Large intestine (tissue), 3 donors: ENCODE measurements at regions not wholly inside any gene's neighbourhood (a gene's known extent, or its start where the extent isn't known, plus 50 kb on each side); places are given as distances from the start of the nearest gene placed in this dataset.

Source experiments
- DNase-seq, 2 donors: peaks; one replicate each; pipeline versions ENCODE4 v3.0.0 to v3.0.0-alpha.2; 2013
- H3K27ac ChIP-seq: one replicate; pipeline ENCODE4 v1.5.1; 2013; ENCODE audit warnings: low read length
- H3K27me3 ChIP-seq: 2 replicates; pipeline ENCODE4 v1.6.1; 2013; ENCODE audit warnings: low read length; ENCODE audit not compliant: control insufficient read depth, insufficient read depth
- H3K36me3 ChIP-seq: 2 replicates; pipeline ENCODE4 v1.6.1; 2013; ENCODE audit warnings: low read length; ENCODE audit not compliant: control insufficient read depth, insufficient read depth
- H3K4me1 ChIP-seq: one replicate; pipeline ENCODE4 v1.6.1; 2013; ENCODE audit warnings: low read length; ENCODE audit not compliant: control insufficient read depth, insufficient read depth
- H3K4me3 ChIP-seq: one replicate; pipeline ENCODE4 v1.5.1; 2013; ENCODE audit warnings: low read length
- H3K9me3 ChIP-seq: one replicate; pipeline ENCODE4 v1.6.1; 2013; ENCODE audit warnings: mild to moderate bottlenecking, low read depth, low read length, moderate library complexity; ENCODE audit not compliant: control insufficient read depth
- WGBS: methylation state at CpG from one replicate; pipeline ENCODE4 v1.1.5; 2013; ENCODE audit warnings: low lambda C conversion rate; ENCODE audit not compliant: insufficient coverage; 5-methylcytosine and 5-hydroxymethylcytosine counted together

- Histone ChIP-seq H3K27ac (no peak overlapping the region), H3K36me3 (no peaks in the 10 kb centered on the region), H3K9me3 (no peaks in the 10 kb centered on the region), H3K27me3 (no peaks in the 10 kb centered on the region), H3K4me3 (no peak overlapping the region), H3K4me1 (peaks cover 12% of the 10 kb centered on the region)
- 100% methylated on average over 1 of the region's 2 CpGs for WGBS
- peak in 1 of 2 donors; percentile 6 for DNase-seq
Observed at GRCh38 chr14:54138354-54139038, 181.9 kb upstream of the BMP4 start.

- Histone ChIP-seq H3K4me3 (no peak overlapping the region), H3K9me3 (no peaks in the 10 kb centered on the region), H3K27me3 (no peaks in the 10 kb centered on the region), H3K36me3 (no peaks in the 10 kb centered on the region), H3K27ac (no peak overlapping the region), H3K4me1 (no peaks in the 10 kb centered on the region)
- 100% methylated on average over 1 of the region's 1 CpG for WGBS
- no peak for DNase-seq
Observed at GRCh38 chr14:54140551-54140950, 183.9 kb upstream of the BMP4 start.

- Histone ChIP-seq H3K4me1 (no peaks in the 10 kb centered on the region), H3K9me3 (peaks cover 3% of the 10 kb centered on the region), H3K27ac (no peak overlapping the region), H3K36me3 (no peaks in the 10 kb centered on the region), H3K27me3 (no peaks in the 10 kb centered on the region), H3K4me3 (no peak overlapping the region)
- WGBS: no CpG with 5 or more reads among the region's 2 CpGs
- DNase-seq: no peak
Observed at GRCh38 chr14:54146601-54147000, 190.0 kb upstream of the BMP4 start.

GRCh38 chr14:54147282-54147681 is 190.7 kb upstream of the BMP4 start:
- no CpG with 5 or more reads among the region's 2 CpGs for WGBS

GRCh38 chr14:54147758-54148157 is 191.1 kb upstream of the BMP4 start:
- no peak overlapping the region for H3K27ac ChIP-seq
- H3K36me3 ChIP-seq: no peaks in the 10 kb centered on the region
- DNase-seq: no peak
- WGBS: 87% methylated on average over 3 of the region's 3 CpGs
- no peaks in the 10 kb centered on the region for H3K4me1 ChIP-seq
- no peak overlapping the region for H3K4me3 ChIP-seq
- peaks cover 3% of the 10 kb centered on the region for H3K9me3 ChIP-seq
- H3K27me3 ChIP-seq: no peaks in the 10 kb centered on the region

More at GRCh38 chr14:54147282-54147681, 190.7 kb upstream of the BMP4 start:
- Histone ChIP-seq H3K27me3 (no peaks in the 10 kb centered on the region), H3K4me3 (no peak overlapping the region), H3K9me3 (peaks cover 3% of the 10 kb centered on the region), H3K4me1 (no peaks in the 10 kb centered on the region), H3K36me3 (no peaks in the 10 kb centered on the region), H3K27ac (no peak overlapping the region)
- no peak for DNase-seq

GRCh38 chr14:54148251-54148650 is 191.6 kb upstream of the BMP4 start:
- Histone ChIP-seq H3K4me3 (no peak overlapping the region), H3K4me1 (no peaks in the 10 kb centered on the region)
- 100% methylated on average over 1 of the region's 3 CpGs for WGBS

GRCh38 chr14:54152351-54152750 is 195.7 kb upstream of the BMP4 start:
- H3K4me1 ChIP-seq: no peaks in the 10 kb centered on the region
- no peaks in the 10 kb centered on the region for H3K36me3 ChIP-seq
- peaks cover under 1% of the 10 kb centered on the region for H3K9me3 ChIP-seq
- 90% methylated on average over 3 of the region's 8 CpGs for WGBS
- no peak overlapping the region for H3K27ac ChIP-seq
- no peak overlapping the region for H3K4me3 ChIP-seq
- DNase-seq: no peak
- no peaks in the 10 kb centered on the region for H3K27me3 ChIP-seq

More at GRCh38 chr14:54148251-54148650, 191.6 kb upstream of the BMP4 start:
- H3K9me3 ChIP-seq: peaks cover 3% of the 10 kb centered on the region
- DNase-seq: no peak
- no peaks in the 10 kb centered on the region for H3K27me3 ChIP-seq
- H3K36me3 ChIP-seq: no peaks in the 10 kb centered on the region
- H3K27ac ChIP-seq: no peak overlapping the region

- DNase-seq: no peak
- Histone ChIP-seq H3K27ac (no peak overlapping the region), H3K27me3 (no peaks in the 10 kb centered on the region), H3K4me1 (no peaks in the 10 kb centered on the region), H3K4me3 (no peak overlapping the region), H3K9me3 (no peaks in the 10 kb centered on the region), H3K36me3 (no peaks in the 10 kb centered on the region)
- WGBS: no CpG with 5 or more reads among the region's 8 CpGs
Observed at GRCh38 chr14:54166049-54166950, 209.7 kb upstream of the BMP4 start.

GRCh38 chr14:54168489-54168888 is 211.9 kb upstream of the BMP4 start:
- Histone ChIP-seq H3K27me3 (no peaks in the 10 kb centered on the region), H3K36me3 (no peaks in the 10 kb centered on the region)
- WGBS: no CpG with 5 or more reads among the region's 4 CpGs

GRCh38 chr14:54169254-54169924 is 212.8 kb upstream of the BMP4 start:
- DNase-seq: no peak
- H3K4me3 ChIP-seq: no peak overlapping the region
- peaks cover 5% of the 10 kb centered on the region for H3K4me1 ChIP-seq
- H3K9me3 ChIP-seq: no peaks in the 10 kb centered on the region
- H3K27ac ChIP-seq: no peak overlapping the region
- no CpG with 5 or more reads among the region's 4 CpGs for WGBS
- H3K27me3 ChIP-seq: no peaks in the 10 kb centered on the region
- H3K36me3 ChIP-seq: no peaks in the 10 kb centered on the region

More at GRCh38 chr14:54168489-54168888, 211.9 kb upstream of the BMP4 start:
- peak in 1 of 2 donors; percentile 26 for DNase-seq
- Histone ChIP-seq H3K4me1 (no peaks in the 10 kb centered on the region), H3K27ac (no peak overlapping the region), H3K4me3 (no peak overlapping the region), H3K9me3 (no peaks in the 10 kb centered on the region)
